Dedifferentiated amniotic fluid mesenchymal stem cell (primary cell): ENCODE measurements at regions not wholly inside any gene's neighbourhood (a gene's known extent, or its start where the extent isn't known, plus 50 kb on each side); places are given as distances from the start of the nearest gene placed in this dataset.

Experiments used
- DNase-seq: peaks from one replicate; pipeline ENCODE4 v3.0.0-alpha.2; 2016; ENCODE audit errors: extremely low spot score

DNA sequence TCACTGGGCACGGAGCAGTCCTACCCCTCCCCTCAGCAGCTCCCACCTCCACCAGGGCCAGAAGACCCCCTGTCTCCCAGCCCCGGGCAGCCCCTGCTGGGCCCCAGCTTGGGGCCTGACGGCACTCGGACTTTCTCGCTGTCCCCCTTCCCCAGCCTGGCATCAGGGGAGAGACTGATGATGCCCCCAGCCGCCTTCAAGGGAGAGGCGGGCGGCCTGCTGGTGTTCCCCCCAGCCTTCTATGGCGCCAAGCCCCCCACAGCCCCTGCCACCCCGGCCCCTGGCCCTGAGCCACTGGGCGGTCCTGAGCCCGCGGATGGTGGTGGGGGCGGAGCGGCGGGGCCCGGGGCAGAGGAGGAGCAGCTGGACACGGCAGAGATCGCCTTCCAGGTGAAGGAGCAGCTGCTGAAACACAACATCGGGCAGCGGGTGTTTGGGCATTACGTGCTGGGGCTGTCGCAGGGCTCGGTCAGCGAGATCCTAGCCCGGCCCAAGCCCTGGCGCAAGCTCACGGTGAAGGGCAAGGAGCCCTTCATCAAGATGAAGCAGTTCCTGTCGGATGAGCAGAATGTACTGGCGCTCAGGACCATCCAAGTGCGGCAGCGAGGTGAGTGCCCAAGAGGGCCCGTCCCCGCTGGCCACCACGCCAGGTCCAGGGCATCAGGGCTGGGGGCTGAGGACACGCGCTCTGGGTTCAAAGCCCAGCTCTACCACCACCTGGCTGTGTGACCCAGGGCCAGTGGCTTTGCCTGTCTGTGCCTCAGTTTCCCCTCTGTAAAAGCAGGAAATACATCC is 58.6 kb downstream of the PHETA1 start:
- no peak for DNase-seq

DNA sequence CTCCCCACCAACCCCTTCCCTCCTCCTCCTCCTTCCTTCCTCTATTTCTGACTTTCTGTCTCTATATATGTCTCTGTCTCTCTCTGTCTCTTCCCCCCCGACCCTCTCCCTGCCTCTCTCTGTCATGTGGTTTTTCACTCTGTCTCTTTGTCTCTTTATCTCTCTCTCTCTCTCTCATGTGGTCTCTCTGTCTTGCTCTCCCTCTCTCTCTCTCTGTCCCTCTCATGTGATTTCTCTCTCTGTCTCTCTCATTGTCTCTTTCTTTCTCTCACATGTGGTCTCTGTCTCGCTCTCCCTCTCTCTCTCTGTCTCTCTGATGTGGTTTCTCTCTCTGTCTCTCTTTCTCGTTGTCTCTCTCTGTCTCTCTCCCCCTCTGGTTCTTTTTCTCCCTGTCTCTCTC is 59.3 kb downstream of the PHETA1 start:
- DNase-seq, result no peak

DNA sequence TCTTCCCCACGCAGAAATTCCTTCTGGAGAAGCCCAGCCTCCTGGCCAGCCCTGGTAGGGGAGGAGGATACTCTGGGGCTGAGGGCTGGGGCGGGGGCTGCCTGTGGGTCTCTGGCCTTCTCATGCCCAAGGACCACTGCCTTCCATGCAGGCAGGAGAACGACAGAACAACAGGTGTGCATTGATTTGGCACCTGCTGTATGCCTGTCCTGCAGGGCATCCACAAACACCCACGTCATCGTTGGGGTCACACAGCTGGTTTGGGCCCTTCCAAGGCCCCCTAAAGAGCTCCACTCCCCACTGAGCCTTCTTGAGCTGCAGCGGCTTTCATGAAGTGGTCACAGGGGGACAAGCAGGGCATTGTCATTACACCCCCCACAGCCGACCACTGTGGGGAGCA is 60.4 kb downstream of the PHETA1 start:
- no peak for DNase-seq

DNA sequence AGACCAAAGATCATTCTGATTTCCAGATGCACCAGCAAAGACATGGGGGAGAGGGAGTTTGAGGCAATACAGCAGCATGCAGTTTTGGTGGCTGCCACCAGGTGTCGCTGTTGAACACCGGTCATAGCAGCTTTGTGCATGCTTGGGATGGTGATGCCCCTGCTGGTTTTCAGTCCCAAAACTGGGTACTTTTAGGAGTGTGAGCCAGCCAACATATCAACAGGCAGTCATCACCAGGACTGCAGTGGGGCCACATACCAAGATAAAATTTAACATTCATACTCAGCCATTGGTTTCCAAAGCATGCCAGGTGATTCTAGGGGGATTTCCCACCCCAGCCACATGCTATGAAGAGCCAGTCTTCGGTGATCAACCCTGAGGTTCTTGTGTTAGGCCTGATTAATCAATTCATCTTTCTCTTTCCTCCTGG is 64.2 kb downstream of the PHETA1 start:
- DNase-seq, result no peak

DNA sequence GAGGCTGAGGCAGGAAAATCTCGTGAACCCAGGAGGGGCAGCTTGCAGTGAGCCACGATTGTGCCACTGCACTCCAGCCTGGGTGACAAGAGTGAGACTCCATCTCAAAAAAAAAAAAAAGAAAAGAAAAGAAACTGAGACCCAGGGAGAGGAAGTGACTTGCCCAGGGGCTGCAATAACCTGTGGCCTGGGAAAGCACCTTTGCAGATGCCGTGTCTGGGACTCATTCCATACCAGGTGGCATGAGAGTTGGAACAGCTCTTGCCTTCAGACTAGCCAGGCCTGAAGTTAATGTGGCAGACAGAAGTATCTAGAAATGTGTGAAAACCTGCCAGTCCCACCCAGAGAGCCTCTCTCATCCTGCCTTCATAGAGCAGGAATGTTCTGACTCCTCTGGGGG is 65.4 kb downstream of the PHETA1 start:
- no peak for DNase-seq

DNA sequence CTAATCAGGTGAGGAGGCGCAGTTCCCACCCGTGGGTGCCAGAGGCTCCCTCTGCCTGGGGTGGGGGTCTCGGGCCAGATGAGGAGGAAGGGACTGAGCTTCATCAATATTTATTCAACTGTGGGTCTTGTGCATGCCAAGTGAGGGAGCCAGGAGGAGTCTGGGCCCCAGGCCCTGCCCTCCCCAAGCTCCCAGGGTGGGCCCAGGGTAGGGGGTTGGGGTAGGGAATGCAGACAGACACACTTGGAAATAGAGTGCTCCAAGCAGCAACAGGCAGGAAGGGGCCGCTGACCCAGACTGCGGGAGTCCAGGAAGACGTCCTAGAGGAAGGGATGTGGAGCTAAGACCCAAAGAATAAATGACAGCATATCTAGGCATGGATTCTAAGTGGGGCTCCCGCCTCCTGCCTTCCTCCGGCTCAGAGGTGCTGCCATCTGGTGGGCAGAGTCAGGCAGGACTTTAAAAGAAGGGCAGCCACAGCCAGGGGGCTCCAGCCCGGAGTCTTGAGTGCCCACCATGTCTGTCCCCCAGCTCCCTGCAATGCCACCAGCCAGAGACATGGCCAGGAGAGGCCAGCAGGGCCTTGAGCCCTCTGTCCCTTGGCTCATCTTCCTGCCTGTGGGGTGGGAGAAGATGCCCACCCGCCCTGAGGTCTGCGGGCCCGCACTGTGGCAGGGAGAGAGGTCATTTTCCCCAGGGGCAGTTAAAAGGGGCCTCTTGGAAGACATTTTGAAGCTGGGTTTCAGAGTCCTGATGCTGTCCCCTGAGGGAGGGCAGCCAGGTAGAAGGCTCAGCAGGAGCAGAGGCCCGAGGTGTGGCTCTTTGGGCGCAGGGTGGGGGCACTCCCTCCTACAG is 70.1 kb downstream of the PHETA1 start:
- peak; percentile 35 for DNase-seq

DNA sequence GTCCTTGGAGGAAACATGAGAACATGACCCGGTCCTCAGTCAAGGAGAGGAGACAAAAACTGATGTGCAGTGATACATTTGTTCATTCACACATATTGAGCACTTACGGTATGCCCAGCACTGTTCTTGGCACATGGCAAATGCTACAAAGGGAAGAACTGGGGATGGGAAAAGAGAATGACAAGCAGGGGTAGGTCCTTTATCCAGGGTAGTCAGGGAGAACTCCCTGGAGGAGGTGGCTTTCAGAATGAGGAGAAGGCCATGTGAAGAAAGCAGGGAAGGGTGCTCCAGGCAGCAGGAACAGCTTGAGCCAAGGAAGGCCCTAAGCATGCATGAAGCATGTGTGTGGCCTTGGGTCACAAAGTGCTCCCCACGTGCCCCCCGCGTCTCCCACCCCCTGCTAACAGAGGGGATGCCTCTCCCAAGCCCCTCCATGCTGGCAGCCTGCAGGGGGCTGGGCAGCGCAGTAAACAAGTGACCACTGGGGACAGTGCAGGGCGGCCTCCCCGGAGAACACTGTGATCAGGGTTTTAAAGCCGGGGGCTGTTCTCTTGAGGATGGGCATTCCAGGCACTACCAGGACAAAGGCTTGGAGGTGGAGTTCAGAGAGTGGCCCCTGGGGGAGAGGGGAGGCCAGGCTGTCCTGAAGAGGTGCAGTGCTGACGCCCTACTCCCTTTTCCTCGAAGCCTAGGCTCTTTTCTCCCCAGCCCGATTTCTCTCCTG is 71.0 kb downstream of the PHETA1 start:
- no peak for DNase-seq

DNA sequence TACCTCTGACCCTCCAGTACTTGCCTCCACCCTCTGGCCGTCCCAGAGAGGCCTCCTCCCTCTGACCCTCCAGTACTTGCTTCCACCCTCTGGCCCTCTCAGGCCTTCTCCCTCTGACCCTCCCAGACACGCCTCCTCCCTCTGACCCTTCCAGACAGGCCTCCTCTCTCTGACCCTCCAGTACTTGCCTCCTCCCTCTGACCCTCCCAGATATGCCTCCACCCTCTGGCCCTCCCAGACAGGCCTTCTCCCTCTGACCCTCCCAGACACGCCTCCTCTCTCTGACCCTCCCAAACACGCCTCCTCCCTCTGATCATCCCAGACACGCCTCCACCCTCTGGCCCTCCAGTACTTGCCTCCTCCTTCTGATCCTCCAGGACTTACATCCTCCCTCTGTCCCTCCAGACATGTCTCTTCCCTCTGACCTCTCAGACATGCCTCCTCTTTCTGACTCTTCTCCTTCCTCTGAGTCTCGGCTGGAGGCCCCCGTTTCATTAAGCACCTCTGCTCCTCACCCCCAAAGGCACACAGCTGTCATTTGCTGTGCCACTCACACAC is 71.9 kb downstream of the PHETA1 start:
- no peak for DNase-seq

DNA sequence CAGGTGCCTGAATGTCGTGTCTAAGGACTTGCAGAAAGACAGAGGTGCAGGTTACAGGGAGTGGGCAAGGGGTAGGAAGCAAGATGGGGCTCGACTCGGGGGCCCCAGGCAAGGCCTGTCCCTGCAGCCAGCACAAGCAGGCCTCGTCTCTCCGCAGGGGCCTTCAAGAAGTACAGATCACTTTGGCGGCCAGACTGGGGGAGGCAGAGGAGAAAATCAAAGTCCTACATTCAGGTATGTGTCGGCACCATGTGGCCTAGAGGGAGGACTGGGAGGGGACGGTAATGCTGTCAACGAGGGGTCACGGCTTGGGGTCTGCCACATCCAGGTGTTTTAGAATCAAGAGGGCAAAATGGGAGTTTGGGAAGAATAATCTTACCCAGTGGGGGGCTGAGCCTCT is 73.7 kb downstream of the PHETA1 start:
- no peak for DNase-seq

DNA sequence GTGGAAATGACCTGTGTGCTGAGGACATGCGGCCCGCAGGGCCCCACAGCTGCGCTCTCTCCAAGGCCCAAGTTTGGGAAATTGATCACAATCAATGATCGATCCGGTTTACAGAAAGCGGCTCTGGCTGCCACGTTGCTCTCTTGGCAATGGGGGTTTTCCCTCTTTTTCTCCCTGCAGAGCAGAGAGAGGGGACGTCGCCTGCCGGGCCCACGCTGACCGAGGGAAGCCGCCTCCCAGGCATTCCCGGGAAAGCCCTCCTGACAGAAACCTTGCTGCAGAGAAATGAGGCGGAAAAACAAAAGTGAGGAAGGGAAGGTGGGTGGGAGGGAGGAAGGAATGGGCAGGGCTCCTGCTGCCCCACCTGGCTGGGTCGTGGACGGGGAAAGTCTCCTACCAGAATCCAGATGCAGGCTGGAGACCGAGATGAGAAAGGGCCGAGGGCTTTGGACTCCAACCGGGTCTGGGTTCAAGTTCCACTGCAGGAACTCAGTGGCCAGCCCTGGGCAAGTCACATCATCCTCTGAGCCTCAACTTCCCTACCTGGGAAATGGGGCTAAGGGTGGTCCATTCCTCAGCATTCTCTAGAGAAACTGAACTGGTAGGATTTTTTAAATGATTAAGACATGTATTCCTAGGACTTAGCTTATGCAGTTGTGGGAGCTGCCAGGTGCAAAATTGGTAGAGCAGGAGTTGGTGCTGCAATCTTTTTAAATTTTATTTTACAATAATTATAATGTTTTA is 75.5 kb downstream of the PHETA1 start:
- no peak for DNase-seq

DNA sequence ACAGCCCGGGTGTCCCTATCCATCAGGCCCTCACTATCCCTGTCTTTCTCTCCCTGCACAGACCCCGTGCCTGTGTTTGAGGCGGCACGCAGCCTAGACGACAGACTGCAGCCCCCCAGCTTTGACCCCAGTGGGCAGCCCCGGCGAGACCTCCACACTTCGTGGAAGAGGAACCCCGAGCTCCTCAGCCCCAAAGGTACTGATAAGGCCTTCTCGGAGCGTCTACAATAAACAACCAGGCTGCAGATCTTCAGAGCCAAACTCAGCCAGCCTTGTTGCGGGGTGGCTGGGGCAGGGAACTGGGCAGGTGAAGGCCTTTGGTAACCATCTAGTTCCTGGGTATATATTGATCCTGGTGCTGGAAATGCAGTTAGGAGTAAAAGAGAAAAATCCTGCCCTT is 77.5 kb downstream of the PHETA1 start:
- no peak for DNase-seq

DNA sequence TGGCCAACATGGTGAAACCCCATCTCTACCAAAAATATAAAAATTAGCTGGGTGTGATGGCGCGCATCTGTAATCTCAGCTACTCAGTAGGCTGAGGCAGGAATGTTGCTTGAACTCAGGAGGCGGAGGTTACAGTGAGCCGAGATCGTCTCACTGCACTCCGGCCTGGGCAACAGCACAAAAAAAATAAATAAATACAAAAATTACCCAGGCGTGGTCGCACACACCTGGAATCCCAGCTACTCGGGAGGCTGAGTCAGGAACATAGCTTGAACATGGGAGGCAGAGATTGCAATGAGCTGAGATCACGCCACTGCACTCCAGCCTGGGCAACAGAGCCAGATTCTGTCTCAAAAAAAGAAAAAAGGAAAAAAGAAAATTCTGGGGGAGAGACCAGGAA is 80.1 kb downstream of the PHETA1 start:
- DNase-seq, result no peak

DNA sequence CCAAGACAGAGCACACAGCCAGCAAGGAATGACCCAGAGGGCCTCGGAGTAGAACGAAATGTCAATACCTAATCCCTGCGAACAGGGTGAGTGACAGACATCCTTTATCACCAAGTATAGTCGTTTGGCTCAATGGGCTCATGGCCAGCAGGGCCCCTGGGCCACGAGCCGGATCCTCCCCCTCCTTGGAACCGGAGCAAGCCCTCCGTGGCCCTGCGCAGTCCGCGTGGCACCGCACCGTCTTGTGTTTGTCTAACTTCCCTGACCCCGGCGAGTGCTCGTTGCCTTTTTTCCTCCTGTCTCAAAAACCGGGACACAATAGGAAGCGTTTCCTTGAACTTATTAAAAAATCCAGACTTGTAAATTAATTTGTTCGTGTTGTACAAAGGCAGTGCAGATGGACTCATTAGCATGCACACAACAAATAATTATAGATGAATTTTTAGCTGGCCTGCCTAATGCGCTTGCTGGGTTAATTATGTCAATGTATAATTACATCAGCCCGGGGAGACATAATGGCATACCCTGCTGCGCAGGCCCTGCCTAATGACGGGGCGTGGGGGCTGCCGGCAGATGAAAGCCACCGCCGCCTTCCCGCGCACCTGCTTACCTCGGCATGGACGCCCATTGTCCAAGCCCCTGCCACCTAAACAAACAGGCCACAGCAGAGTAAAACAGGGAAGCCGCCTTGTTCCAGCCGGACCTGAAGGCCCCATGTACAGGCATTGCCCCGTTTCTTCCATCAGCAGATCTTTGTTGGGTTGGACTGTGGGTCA is 81.6 kb downstream of the PHETA1 start:
- no peak for DNase-seq

DNA sequence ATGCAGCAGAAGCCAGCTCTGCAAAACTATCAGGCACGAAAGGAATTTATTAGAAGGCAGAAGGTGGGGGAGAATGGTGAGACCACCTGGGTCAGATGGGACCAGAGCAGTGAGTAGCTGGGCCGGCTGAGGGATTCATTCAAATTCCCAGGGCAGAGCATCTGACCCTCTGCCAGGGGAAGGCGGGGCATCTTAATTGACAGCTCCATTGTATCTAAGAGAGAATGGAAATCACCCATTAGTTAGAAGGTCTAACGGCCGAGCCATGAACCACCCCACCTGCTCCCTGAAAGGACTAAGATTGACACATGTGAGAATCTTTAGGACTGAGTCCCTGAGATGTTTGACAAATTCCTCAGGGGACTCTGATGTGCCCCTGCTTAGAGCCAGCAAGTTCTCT is 83.7 kb downstream of the PHETA1 start:
- no peak for DNase-seq

DNA sequence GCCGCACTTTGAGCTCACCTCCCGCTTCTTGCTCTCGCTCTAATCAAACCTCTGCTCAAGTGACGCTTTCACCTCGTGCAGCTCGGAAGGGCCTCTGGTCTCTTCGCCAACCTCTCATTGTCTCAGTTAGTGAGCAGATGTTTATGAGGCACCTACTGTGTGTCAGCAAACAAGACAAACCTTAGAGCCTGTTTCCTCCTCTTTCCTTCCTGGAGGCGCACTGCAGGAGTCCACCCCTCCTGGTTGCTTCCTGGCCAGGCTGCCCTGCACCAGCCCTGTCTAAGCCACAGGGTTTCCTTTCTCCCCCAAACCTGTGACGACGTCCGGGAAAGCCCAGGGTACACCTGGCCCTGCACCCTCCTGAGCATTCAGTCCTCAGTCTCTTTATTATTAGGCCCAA is 84.2 kb downstream of the PHETA1 start:
- no peak for DNase-seq

DNA sequence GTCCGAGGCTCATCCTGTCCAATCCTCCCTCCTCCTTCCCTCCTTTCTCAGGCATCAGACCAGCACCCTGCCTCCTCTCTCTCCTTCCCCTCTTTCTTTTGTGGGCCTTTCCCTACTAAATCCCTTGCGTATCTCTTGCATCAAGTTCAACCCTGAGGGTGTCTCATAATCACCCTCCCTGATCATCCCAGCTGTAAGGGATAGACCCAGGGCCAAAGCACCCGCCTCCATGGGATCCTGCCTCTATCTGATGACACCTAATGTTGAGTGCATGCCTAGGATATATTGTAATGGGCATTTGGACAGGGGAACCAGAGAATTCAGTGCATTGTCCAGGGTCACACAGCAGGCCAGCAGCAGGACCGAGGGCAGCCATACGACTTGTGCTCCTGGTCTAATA is 84.9 kb downstream of the PHETA1 start:
- DNase-seq, result no peak

DNA sequence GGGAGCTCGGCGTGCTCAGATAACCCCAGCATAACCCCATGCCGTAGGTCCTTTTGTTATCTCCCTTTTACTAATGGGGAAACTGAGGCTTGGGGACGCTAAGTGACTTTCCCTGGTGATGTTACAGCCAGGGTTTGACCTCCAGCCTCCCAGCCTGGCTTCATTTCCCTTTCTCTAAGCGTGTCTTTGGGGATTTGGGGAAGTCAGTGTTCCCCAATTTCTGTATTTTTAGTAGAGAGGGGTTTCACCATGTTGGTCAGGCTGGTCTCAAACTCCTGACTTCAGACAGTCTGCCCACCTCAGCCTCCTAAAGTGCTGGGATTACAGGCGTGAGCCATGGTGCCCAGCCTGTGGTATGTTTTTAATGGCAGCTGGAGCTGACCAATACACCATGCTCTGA is 85.4 kb downstream of the PHETA1 start:
- DNase-seq, result no peak

DNA sequence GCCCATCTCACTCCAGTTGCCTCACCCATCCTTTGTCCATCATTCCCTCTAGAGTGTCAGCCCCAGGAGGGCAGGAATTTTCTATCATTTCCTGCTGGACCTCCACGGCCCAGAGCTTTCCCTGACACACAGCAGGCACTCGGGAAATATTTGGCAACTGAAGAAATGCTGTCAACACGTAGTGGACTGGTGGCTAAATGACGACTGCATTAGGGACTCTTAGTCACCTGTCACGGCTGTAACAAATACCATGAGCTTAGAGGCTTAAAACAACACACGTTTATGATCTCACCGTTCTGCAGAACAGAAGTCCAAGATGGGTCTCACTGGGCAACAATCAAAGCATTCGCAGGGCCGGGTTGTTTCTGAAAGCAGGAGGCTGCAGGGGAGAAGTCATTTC is 91.3 kb downstream of the PHETA1 start:
- DNase-seq, result no peak

DNA sequence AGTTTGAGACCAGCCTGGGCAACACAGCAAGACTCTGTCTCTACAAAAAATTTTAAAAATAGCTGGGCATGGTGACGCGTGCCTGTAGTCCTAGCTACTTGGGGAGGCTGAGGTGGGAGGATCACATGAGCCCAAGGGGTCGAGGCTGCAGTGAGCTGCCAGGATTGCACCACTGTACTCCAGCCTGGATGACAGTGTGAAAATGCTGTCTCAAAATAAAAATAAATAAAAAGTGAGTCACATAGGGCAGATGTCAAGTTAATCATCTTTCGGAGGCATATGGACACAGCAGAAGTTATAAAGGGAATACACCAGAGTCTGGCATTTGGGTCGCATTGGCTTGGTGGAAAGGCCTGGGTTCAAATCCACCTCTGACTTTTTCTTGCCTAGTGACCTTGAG is 92.7 kb downstream of the PHETA1 start:
- no peak for DNase-seq

DNA sequence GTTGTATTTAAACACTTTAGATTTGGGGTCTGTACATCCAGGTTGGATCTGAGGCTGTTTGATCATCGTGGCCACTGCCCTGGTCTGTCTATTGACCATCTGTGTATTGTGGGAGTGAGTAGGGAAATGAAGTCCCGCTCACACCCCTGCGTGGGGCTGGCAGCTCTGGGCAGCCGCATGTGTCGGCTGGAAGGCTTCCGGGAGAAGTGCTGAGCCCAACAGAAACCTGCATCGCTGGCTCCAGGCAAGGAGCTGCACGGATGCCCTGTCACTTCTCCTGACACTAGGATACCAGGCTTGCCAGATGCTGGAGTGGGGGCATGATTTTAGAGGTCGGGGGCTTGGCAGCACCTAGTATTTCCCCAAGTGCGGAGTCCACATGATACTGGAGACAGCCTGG is 93.6 kb downstream of the PHETA1 start:
- no peak for DNase-seq

DNA sequence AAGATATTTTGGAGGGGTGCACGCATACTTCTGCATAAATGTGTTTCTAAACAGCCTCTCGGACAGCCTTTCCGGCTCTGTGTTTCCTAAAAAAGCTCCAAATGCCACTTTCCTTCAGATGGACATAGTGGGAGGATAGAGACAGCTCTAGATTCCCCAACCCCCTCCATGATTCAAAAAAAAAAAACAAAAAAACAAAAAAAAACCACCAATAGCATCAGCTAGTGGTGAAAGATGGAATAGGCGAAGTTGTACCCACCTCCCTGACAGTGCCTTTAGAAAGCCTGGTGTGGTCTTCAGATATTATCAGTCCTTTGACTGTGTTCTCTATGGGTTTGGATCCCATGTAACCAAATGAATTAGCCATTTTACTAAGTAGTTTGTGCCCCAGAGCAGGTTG is 94.1 kb downstream of the PHETA1 start:
- no peak for DNase-seq
